K562 (cell line): ENCODE measurements at regions not wholly inside any gene's neighbourhood (a gene's known extent, or its start where the extent isn't known, plus 50 kb on each side); places are given as distances from the start of the nearest gene placed in this dataset.

ENCODE experiments used
- ATAC-seq: fragments of 200-7000 bp; cut with Tn5 transposase; 3 replicates; pipeline ENCODE4 v1.9.1; 2020; ENCODE audit warnings: moderate library complexity
- BruUV-seq: library from RNA; stranded (reverse); fragments of 400-500 nt; replicated peaks from 2 replicates; lab custom pipeline; 2021; lab: Mats Ljungman, UMichigan
- CTCF ChIA-PET: fragments of 300-600 bp; formaldehyde crosslinking; extraction: SDS; loops from one replicate; lab custom pipeline; 2021; ENCODE audit warnings: low intra/inter-chr PET ratio; lab: Yijun Ruan, JAX
- POLR2A ChIA-PET: fragments of 300-600, 350-650 bp; sonication (Branson Sonifier 250); formaldehyde crosslinking; extraction: SDS; loops from one replicate; lab custom pipeline; 2021; ENCODE audit warnings: antibody characterized with exemption, inconsistent platforms; lab: Yijun Ruan, JAX
- DNase-seq, 4 experiments: peaks; one replicate each; pipeline versions ENCODE4 v3.0.0 to v3.0.0-alpha.2; 2011 to 2018; ENCODE audit warnings: low spot score in 3 of 4, mixed read lengths in 3 of 4; ENCODE audit errors: extremely low read depth in 1 of 4
- FAIRE-seq: peaks from 2 replicates; lab custom pipeline; 2011; peaks lifted over from hg19 to GRCh38; lab: Jason Lieb, UNC
- H2AFZ ChIP-seq: 2 replicates; pipeline ENCODE4 v1.6.0; 2011; ENCODE audit warnings: low read depth, low read length, control low read depth, inconsistent platforms
- H3K27ac ChIP-seq: fragments of 200-600 bp; 3 replicates; pipeline ENCODE4 v1.8.0; 2011; ENCODE audit warnings: low read depth, mild to moderate bottlenecking, control low read depth, inconsistent platforms, low read length, moderate library complexity, mixed read lengths; ENCODE audit errors: extremely low read depth
- H3K27me3 ChIP-seq, 2 experiments: fragments of 300-600 bp in 1 of 2; 2 replicates in 1 of 2; 3 replicates in 1 of 2; pipeline versions ENCODE4 v1.6.0 to v1.8.0; 2011; ENCODE audit warnings: inconsistent platforms in 2 of 2, low read length in 2 of 2, mild to moderate bottlenecking in 1 of 2, mixed read lengths in 1 of 2, moderate library complexity in 1 of 2; ENCODE audit not compliant: control insufficient read depth in 2 of 2, insufficient read depth in 2 of 2
- H3K36me3 ChIP-seq: fragments of 300-600 bp; 3 replicates; pipeline ENCODE4 v1.8.0; 2011; ENCODE audit warnings: mild to moderate bottlenecking, low read length, inconsistent platforms; ENCODE audit not compliant: control insufficient read depth, insufficient read depth
- H3K4me1 ChIP-seq, 2 experiments: fragments of 200-600 bp in 1 of 2; replicated peaks in 1 of 2; 2 replicates in 1 of 2; 3 replicates in 1 of 2; pipeline versions ENCODE4 v1.5.1 to v1.8.0; 2011; ENCODE audit warnings: inconsistent platforms in 2 of 2, low read length in 2 of 2, mild to moderate bottlenecking in 1 of 2, mixed read lengths in 1 of 2, moderate library complexity in 1 of 2; ENCODE audit not compliant: control insufficient read depth in 2 of 2, insufficient read depth in 2 of 2
- H3K4me2 ChIP-seq: 2 replicates; pipeline ENCODE4 v1.6.1; 2011; ENCODE audit warnings: low read length, control low read depth, inconsistent platforms, mixed read lengths; ENCODE audit not compliant: insufficient read depth
- H3K4me3 ChIP-seq: fragments of 200-600 bp; sonication (generic), shearing (Covaris generic); 2 replicates; pipeline ENCODE4 v1.5.1; 2016; ENCODE audit warnings: control low read depth, inconsistent platforms
- H3K79me2 ChIP-seq: fragments of 200-600 bp; 3 replicates; pipeline ENCODE4 v1.8.0; 2011; ENCODE audit warnings: low read length, inconsistent platforms; ENCODE audit not compliant: control insufficient read depth, insufficient read depth
- H3K9ac ChIP-seq, 2 experiments: 2 replicates each; pipeline versions ENCODE4 v1.6.0 to v1.6.1; 2011; ENCODE audit warnings: low read depth in 2 of 2, low read length in 2 of 2, control low read depth in 1 of 2, inconsistent platforms in 1 of 2, mild to moderate bottlenecking in 1 of 2, mixed read lengths in 1 of 2; ENCODE audit not compliant: insufficient read depth in 1 of 2
- H3K9me1 ChIP-seq: one replicate; pipeline ENCODE4 v1.6.0; 2011; ENCODE audit warnings: inconsistent platforms, mild to moderate bottlenecking, low read length, moderate library complexity; ENCODE audit not compliant: control insufficient read depth, insufficient read depth
- H3K9me3 ChIP-seq: replicated peaks from 2 replicates; pipeline ENCODE4 v1.5.1; 2011; ENCODE audit warnings: low read depth, low read length, inconsistent platforms; ENCODE audit not compliant: control insufficient read depth, insufficient read depth
- H4K20me1 ChIP-seq: replicated peaks from 2 replicates; pipeline ENCODE4 v1.6.1; 2011; ENCODE audit warnings: low read length, inconsistent platforms, mixed read lengths; ENCODE audit not compliant: control insufficient read depth, insufficient read depth
- MAFG ChIP-seq: fragments of 450-650 bp; conservative IDR thresholded peaks from 2 replicates; pipeline ENCODE4 v1.6.1; 2016; ENCODE audit warnings: missing genetic modification characterization, missing compliant biosample characterization
- NFIC ChIP-seq: fragments of 450-650 bp; IDR thresholded peaks from 2 replicates; pipeline ENCODE4 v1.6.1; 2017; ENCODE audit warnings: mild to moderate bottlenecking, inconsistent platforms
- NR2C2 ChIP-seq, 2 experiments: fragments of 200-800 bp in 1 of 2; sonication (Bioruptor generic) in 1 of 2; sonication (generic) in 1 of 2; formaldehyde crosslinking in 1 of 2; IDR thresholded peaks; 2 replicates each; pipeline versions ENCODE4 v1.6.1 to v1.8.0; 2016 to 2022; ENCODE audit warnings: mild to moderate bottlenecking in 1 of 2, missing compliant biosample characterization in 1 of 2, missing genetic modification characterization in 1 of 2, missing genetic modification reagents in 1 of 2
- PTBP1 ChIP-seq: fragments of 200-400 bp; formaldehyde crosslinking; IDR thresholded peaks from 2 replicates; pipeline ENCODE4 v1.6.1; 2017; ENCODE audit warnings: low read depth, low read length
- XRCC3 ChIP-seq: fragments of 450-650 bp; IDR thresholded peaks from 2 replicates; pipeline ENCODE4 v1.6.1; 2017; ENCODE audit warnings: mild to moderate bottlenecking, moderate library complexity
- ZNF384 ChIP-seq: IDR thresholded peaks from 2 replicates; pipeline ENCODE4 v1.6.1; 2012; ENCODE audit warnings: low read depth, low read length, improper control_type of control experiment
- WGBS: fragments of 100-300 bp; shearing (Covaris generic); methylation state at CpG from one replicate; pipeline ENCODE4 v1.1.6; 2016; ENCODE audit warnings: low coverage, mixed read lengths; ENCODE audit not compliant: insufficient coverage; ENCODE audit errors: missing lambda C conversion rate; 5-methylcytosine and 5-hydroxymethylcytosine counted together
- in situ Hi-C: fragments of 300-500 bp; cut with MboI; formaldehyde crosslinking; loops from 4 replicates; pipeline ENCODE4 v1.15.0; 2018; ENCODE audit warnings: inconsistent platforms, mixed read lengths
- intact Hi-C: fragments of 100-400 bp; cut with micrococcal nuclease; formaldehyde crosslinking; loops from 2 replicates; pipeline ENCODE4 v1.14.2; 2022
- TF ChIP-seq, protein P1 (sequence below), 2 experiments: fragments of 450-650 bp in 1 of 2; sonication (generic) in 1 of 2; formaldehyde crosslinking in 1 of 2; IDR thresholded peaks; 2 replicates each; pipeline versions ENCODE4 v1.7.1 to v1.9.0; 2016 to 2022; ENCODE audit warnings: inconsistent platforms in 1 of 2, mild to moderate bottlenecking in 1 of 2, missing genetic modification reagents in 1 of 2

- TF ChIP-seq NR2C2 (CRISPR knock-in tag; IDR thresholded peaks at IDR 0.05) (no peak), NR2C2 (tag; IDR thresholded peaks at IDR 0.05) (no peak), MAFG (tag) (no peak)
Measured at GRCh38 chr1:213840575-213840974, 147.2 kb upstream of the PROX1 start (continued).

GRCh38 chr1:213844632-213845031 lies 143.1 kb upstream of the PROX1 start:
- Histone ChIP-seq H3K9me3 (no peaks in the 10 kb centered on the region), H3K79me2 (no peaks in the 10 kb centered on the region), H3K4me3 (no peak overlapping the region), H3K27ac (no peak overlapping the region), H3K27me3 (no peaks in the 10 kb centered on the region), H4K20me1 (no peaks in the 10 kb centered on the region), H3K36me3 (no peaks in the 10 kb centered on the region), H3K9me1 (no peaks in the 10 kb centered on the region), H3K9ac (no peak overlapping the region), H2AFZ (no peak overlapping the region), H3K4me2 (no peak overlapping the region), H3K4me1 (no peaks in the 10 kb centered on the region)
- 0% methylated on average over 2 of the region's 2 CpGs for WGBS
- CTCF ChIA-PET: no interaction called here
- in situ Hi-C loops: no loop called here
- no peak for FAIRE-seq
- no TSS peak for BruUV-seq
- intact Hi-C loops: no loop called here
- ATAC-seq: no peak
- POLR2A ChIA-PET: no interaction called here
- TF ChIP-seq, protein P1, sequence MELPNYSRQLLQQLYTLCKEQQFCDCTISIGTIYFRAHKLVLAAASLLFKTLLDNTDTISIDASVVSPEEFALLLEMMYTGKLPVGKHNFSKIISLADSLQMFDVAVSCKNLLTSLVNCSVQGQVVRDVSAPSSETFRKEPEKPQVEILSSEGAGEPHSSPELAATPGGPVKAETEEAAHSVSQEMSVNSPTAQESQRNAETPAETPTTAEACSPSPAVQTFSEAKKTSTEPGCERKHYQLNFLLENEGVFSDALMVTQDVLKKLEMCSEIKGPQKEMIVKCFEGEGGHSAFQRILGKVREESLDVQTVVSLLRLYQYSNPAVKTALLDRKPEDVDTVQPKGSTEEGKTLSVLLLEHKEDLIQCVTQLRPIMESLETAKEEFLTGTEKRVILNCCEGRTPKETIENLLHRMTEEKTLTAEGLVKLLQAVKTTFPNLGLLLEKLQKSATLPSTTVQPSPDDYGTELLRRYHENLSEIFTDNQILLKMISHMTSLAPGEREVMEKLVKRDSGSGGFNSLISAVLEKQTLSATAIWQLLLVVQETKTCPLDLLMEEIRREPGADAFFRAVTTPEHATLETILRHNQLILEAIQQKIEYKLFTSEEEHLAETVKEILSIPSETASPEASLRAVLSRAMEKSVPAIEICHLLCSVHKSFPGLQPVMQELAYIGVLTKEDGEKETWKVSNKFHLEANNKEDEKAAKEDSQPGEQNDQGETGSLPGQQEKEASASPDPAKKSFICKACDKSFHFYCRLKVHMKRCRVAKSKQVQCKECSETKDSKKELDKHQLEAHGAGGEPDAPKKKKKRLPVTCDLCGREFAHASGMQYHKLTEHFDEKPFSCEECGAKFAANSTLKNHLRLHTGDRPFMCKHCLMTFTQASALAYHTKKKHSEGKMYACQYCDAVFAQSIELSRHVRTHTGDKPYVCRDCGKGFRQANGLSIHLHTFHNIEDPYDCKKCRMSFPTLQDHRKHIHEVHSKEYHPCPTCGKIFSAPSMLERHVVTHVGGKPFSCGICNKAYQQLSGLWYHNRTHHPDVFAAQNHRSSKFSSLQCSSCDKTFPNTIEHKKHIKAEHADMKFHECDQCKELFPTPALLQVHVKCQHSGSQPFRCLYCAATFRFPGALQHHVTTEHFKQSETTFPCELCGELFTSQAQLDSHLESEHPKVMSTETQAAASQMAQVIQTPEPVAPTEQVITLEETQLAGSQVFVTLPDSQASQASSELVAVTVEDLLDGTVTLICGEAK (IDR thresholded peaks at IDR 0.05): no peak
- TF ChIP-seq, protein P1 (CRISPR knock-in tag; IDR thresholded peaks at IDR 0.05): no peak
- no peak for TF ChIP-seq NFIC
- no peak for TF ChIP-seq XRCC3
- TF ChIP-seq PTBP1: no peak
- TF ChIP-seq ZNF384: no peak
- DNase-seq: no peak
